ENCODE measurements at regions not wholly inside any gene's neighbourhood (a gene's known extent, or its start where the extent isn't known, plus 50 kb on each side); places are given as distances from the start of the nearest gene placed in this dataset.

DNA sequence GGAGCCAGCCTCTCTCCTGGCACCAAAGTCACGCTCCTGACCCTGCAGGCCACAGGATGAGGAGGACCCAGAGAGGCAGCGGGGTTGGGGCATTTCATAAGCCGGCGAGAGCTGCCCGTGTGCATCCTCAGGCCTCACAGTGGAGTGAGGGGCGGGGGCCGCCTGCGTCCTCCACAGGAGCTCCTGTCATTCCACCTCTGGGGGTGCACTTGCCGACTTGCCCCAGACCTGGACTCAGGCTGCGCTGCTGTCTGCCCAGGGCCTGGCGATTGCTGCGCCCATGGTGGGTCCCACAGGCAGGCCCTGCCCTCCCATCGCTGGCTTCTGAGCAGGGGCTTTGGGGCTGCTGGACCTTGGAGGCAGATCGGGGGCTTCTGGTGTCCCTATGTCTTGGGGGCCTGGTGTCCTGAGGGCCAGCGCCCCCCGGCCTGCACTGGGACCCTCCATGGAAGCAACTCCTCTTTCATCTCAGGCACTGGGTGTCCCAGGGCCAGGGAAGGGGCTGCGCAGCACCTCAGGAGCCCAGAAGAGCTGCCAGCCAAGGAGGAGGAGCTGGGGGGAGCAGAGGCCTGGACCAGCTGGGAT, 184.0 kb downstream of the GOLGA6L6 start:
- Mint-ChIP-seq H3K27me3 (ENCODE audit: insufficient read depth, unreplicated experiment) (peaks cover 3% of the 10 kb centered on the region), H3K27ac (ENCODE audit: unreplicated experiment) (no peak overlapping the region), H3K4me1 (ENCODE audit: low read depth, unreplicated experiment) (no peaks in the 10 kb centered on the region), H3K9me3 (ENCODE audit: unreplicated experiment) (no peaks in the 10 kb centered on the region), H3K4me3 (ENCODE audit: unreplicated experiment) (no peak overlapping the region), H3K36me3 (ENCODE audit: insufficient read depth, unreplicated experiment) (no peaks in the 10 kb centered on the region)
- Histone ChIP-seq H3K9me3 (no peaks in the 10 kb centered on the region; the same call in 1 of the 2 replicates), H3K36me3 (ENCODE audit: control insufficient read depth, insufficient read depth, low read length) (no peaks in the 10 kb centered on the region), H3K4me1 (no peaks in the 10 kb centered on the region; the same call in 1 of the 2 replicates), H3K4me3 (ENCODE audit: low read depth, low read length) (no peak overlapping the region), H3K27me3 (replicated peaks; ENCODE audit: control insufficient read depth, insufficient read depth, low read length) (no peaks in the 10 kb centered on the region)
- BruUV-seq (replicated peaks): no TSS peak
- POLR2A ChIA-PET: no interaction called here
- peak in 1 of 2 experiments; percentile 7 for TF ChIP-seq CTCF (IDR thresholded peaks at IDR 0.05; ENCODE audit: insufficient read depth in 1 of 2, low read depth in 1 of 2, low read length in 1 of 2, severe bottlenecking in 1 of 2, unreplicated experiment in 1 of 2)
- DNase-seq: peak in 1 of 2 experiments; percentile 65
- CTCF ChIA-PET: interaction anchor here (0.9 to 1.6 kb wide), 2 partner anchors 923 to 1866 kb away, joined by 3 to 5 read pairs; no protein-coding TSS in a partner anchor
- intact Hi-C loops (cut with micrococcal nuclease; ENCODE audit: unreplicated experiment): no loop called here

DNA sequence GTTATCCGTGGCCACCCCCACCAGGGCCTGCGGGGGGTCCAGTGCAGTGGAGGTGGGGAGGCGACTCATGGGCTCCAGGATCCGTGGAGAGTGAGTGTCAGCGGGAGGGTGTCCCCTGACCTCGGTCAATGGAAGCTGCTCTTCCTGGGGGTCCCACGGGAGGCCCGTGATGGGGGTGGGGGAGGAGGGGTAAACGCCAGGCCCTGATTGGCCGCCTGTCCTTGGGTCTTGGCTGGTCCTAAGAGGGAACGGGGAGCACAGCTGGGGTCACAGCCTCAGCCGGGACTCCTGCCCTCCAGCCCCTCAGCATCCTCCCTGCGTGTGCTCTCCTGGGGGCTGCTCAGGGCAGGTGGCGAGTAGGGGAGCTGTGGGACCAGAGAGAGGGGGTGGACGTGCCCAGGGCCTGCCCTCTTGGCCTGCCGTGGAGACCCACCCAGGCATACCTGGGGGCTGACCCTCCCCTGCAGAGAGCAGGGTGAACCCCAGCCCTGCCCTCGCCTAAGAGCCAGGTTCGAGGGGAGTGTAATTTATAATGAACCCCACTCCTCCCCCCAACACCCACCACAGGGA, 184.6 kb downstream of the GOLGA6L6 start:
- Mint-ChIP-seq H3K27me3 (ENCODE audit: insufficient read depth, unreplicated experiment) (peaks cover 3% of the 10 kb centered on the region), H3K36me3 (ENCODE audit: insufficient read depth, unreplicated experiment) (no peaks in the 10 kb centered on the region), H3K9me3 (ENCODE audit: unreplicated experiment) (no peaks in the 10 kb centered on the region), H3K27ac (ENCODE audit: unreplicated experiment) (no peak overlapping the region), H3K4me1 (ENCODE audit: low read depth, unreplicated experiment) (no peaks in the 10 kb centered on the region), H3K4me3 (ENCODE audit: unreplicated experiment) (no peak overlapping the region)
- Histone ChIP-seq H3K4me1 (no peaks in the 10 kb centered on the region; the same call in 1 of the 2 replicates), H3K9me3 (no peaks in the 10 kb centered on the region), H3K4me3 (ENCODE audit: low read depth, low read length) (no peak overlapping the region), H3K36me3 (ENCODE audit: control insufficient read depth, insufficient read depth, low read length) (no peaks in the 10 kb centered on the region), H3K27me3 (replicated peaks; ENCODE audit: control insufficient read depth, insufficient read depth, low read length) (no peaks in the 10 kb centered on the region)
- intact Hi-C loops (cut with micrococcal nuclease; ENCODE audit: unreplicated experiment): no loop called here
- DNase-seq: peak in 1 of 2 experiments; percentile 56
- no TSS peak for BruUV-seq (replicated peaks)
- CTCF ChIA-PET: interaction anchor here (0.9 to 1.6 kb wide), 3 partner anchors 924 to 1866 kb away, joined by 3 to 6 read pairs (median 5); no protein-coding TSS in a partner anchor
- POLR2A ChIA-PET: no interaction called here
- no peak for TF ChIP-seq CTCF (IDR thresholded peaks at IDR 0.05; ENCODE audit: insufficient read depth in 1 of 2, low read depth in 1 of 2, low read length in 1 of 2, severe bottlenecking in 1 of 2, unreplicated experiment in 1 of 2)

GRCh38 chr15:20356444-20356910, 185.1 kb downstream of the GOLGA6L6 start:
- Mint-ChIP-seq H3K9me3 (ENCODE audit: unreplicated experiment) (no peaks in the 10 kb centered on the region), H3K36me3 (ENCODE audit: insufficient read depth, unreplicated experiment) (no peaks in the 10 kb centered on the region), H3K27ac (ENCODE audit: unreplicated experiment) (no peak overlapping the region), H3K27me3 (ENCODE audit: insufficient read depth, unreplicated experiment) (peaks cover 3% of the 10 kb centered on the region), H3K4me3 (ENCODE audit: unreplicated experiment) (no peak overlapping the region), H3K4me1 (ENCODE audit: low read depth, unreplicated experiment) (no peaks in the 10 kb centered on the region)
- POLR2A ChIA-PET: no interaction called here
- CTCF ChIA-PET: interaction anchor here (0.8 to 1.2 kb wide), 3 partner anchors 924 to 1868 kb away, joined by 3 to 6 read pairs (median 5); no protein-coding TSS in a partner anchor
- DNase-seq: peak; percentile 84 to 91
- H3K4me1 ChIP-seq: no peaks in the 10 kb centered on the region; the same call in 1 of the 2 replicates
- no TSS peak for BruUV-seq (replicated peaks)
- intact Hi-C loops (cut with micrococcal nuclease; ENCODE audit: unreplicated experiment): no loop called here
- no peaks in the 10 kb centered on the region for H3K9me3 ChIP-seq
- H3K36me3 ChIP-seq (ENCODE audit: control insufficient read depth, insufficient read depth, low read length): no peaks in the 10 kb centered on the region
- no peaks in the 10 kb centered on the region for H3K27me3 ChIP-seq (replicated peaks; ENCODE audit: control insufficient read depth, insufficient read depth, low read length)
- H3K4me3 ChIP-seq (ENCODE audit: low read depth, low read length): no peak overlapping the region
- peak; percentile 98 to 100 for TF ChIP-seq CTCF (IDR thresholded peaks at IDR 0.05; ENCODE audit: insufficient read depth in 1 of 2, low read depth in 1 of 2, low read length in 1 of 2, severe bottlenecking in 1 of 2, unreplicated experiment in 1 of 2)
